HG02943 (cell line): ENCODE measurements at regions not wholly inside any gene's neighbourhood (a gene's known extent, or its start where the extent isn't known, plus 50 kb on each side); places are given as distances from the start of the nearest gene placed in this dataset.

Experiments
- ATAC-seq: cut with Tn5 transposase; IDR thresholded peaks from one replicate; pipeline ENCODE4 v1.9.1; 2021; ENCODE audit warnings: mild to moderate bottlenecking, low read depth, moderate library complexity; ENCODE audit not compliant: unreplicated experiment

- no peak for ATAC-seq
Observed at GRCh38 chr11:59263225-59263894, 50.6 kb upstream of the MPEG1 start.
